Suprapubic skin (tissue), 3 donors: ENCODE measurements at regions not wholly inside any gene's neighbourhood (a gene's known extent, or its start where the extent isn't known, plus 50 kb on each side); places are given as distances from the start of the nearest gene placed in this dataset.

Source experiments
- POLR2A ChIP-seq, 2 donors: fragments of 450-650 bp; IDR thresholded peaks; one replicate each; pipeline ENCODE4 v1.6.1; 2017; ENCODE audit warnings: antibody characterized with exemption in 2 of 2, mild to moderate bottlenecking in 2 of 2, moderate library complexity in 2 of 2
- TF ChIP-seq, protein P1 (sequence below), 2 donors: fragments of 200-600 bp in 1 of 2; fragments of 450-650 bp in 1 of 2; sonication (generic) in 1 of 2; IDR thresholded peaks; one replicate each; pipeline ENCODE4 v1.5.1; 2016 to 2019; ENCODE audit warnings: antibody characterized with exemption in 2 of 2, mild to moderate bottlenecking in 1 of 2, moderate library complexity in 1 of 2

GRCh38 chr7:94231305-94231704, 163.4 kb upstream of the COL1A2 start:
- TF ChIP-seq, protein P1, sequence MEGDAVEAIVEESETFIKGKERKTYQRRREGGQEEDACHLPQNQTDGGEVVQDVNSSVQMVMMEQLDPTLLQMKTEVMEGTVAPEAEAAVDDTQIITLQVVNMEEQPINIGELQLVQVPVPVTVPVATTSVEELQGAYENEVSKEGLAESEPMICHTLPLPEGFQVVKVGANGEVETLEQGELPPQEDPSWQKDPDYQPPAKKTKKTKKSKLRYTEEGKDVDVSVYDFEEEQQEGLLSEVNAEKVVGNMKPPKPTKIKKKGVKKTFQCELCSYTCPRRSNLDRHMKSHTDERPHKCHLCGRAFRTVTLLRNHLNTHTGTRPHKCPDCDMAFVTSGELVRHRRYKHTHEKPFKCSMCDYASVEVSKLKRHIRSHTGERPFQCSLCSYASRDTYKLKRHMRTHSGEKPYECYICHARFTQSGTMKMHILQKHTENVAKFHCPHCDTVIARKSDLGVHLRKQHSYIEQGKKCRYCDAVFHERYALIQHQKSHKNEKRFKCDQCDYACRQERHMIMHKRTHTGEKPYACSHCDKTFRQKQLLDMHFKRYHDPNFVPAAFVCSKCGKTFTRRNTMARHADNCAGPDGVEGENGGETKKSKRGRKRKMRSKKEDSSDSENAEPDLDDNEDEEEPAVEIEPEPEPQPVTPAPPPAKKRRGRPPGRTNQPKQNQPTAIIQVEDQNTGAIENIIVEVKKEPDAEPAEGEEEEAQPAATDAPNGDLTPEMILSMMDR (IDR thresholded peaks at IDR 0.05) = no peak
- TF ChIP-seq POLR2A (IDR thresholded peaks at IDR 0.05) = no peak
